ENCODE measurements at regions not wholly inside any gene's neighbourhood (a gene's known extent, or its start where the extent isn't known, plus 50 kb on each side); places are given as distances from the start of the nearest gene placed in this dataset.
A peak's percentile ranks its signal among the peaks of the same experiment; 100 is the strongest.

GRCh38 chr4:160034501-160034900 is 931.6 kb downstream of the RAPGEF2 start:
- DNase-seq (ENCODE audit: low spot score) = no peak

GRCh38 chr4:160038615-160039014 is 935.7 kb downstream of the RAPGEF2 start:
- DNase-seq (ENCODE audit: low spot score) = no peak

GRCh38 chr4:160044693-160045092 is 941.8 kb downstream of the RAPGEF2 start:
- DNase-seq (ENCODE audit: low spot score) = no peak

- no peak for DNase-seq (ENCODE audit: low spot score)
These were observed 979.7 kb downstream of the RAPGEF2 start for GRCh38 chr4:160082432-160083207.

GRCh38 chr4:160091631-160092030 is 988.8 kb downstream of the RAPGEF2 start:
- no peak for DNase-seq (ENCODE audit: low spot score)

- no peak for DNase-seq (ENCODE audit: low spot score)
These were observed 997.4 kb downstream of the RAPGEF2 start for GRCh38 chr4:160100316-160100715.

GRCh38 chr4:160110891-160111290 is 1008.0 kb downstream of the RAPGEF2 start:
- DNase-seq (ENCODE audit: low spot score) = no peak

GRCh38 chr4:160117686-160118085 is 1014.8 kb downstream of the RAPGEF2 start:
- no peak for DNase-seq (ENCODE audit: low spot score)

GRCh38 chr4:160125576-160126287 is 1022.9 kb downstream of the RAPGEF2 start:
- peak; percentile 44 for DNase-seq (ENCODE audit: low spot score)

- no peak for DNase-seq (ENCODE audit: low spot score)
These were observed 1024.3 kb downstream of the RAPGEF2 start for GRCh38 chr4:160127211-160127610.

- peak; percentile 23 for DNase-seq (ENCODE audit: low spot score)
These were observed 1026.6 kb downstream of the RAPGEF2 start for GRCh38 chr4:160129439-160129838.

- DNase-seq (ENCODE audit: low spot score) = peak; percentile 5
These were observed 1033.1 kb downstream of the RAPGEF2 start for GRCh38 chr4:160136021-160136420.

GRCh38 chr4:160141206-160141605 is 1038.3 kb downstream of the RAPGEF2 start:
- no peak for DNase-seq (ENCODE audit: low spot score)

GRCh38 chr4:160142579-160142978 is 1039.7 kb downstream of the RAPGEF2 start:
- no peak for DNase-seq (ENCODE audit: low spot score)

GRCh38 chr4:160143574-160143973 is 1040.7 kb downstream of the RAPGEF2 start:
- DNase-seq (ENCODE audit: low spot score) = no peak

- no peak for DNase-seq (ENCODE audit: low spot score)
These were observed 1056.6 kb downstream of the RAPGEF2 start for GRCh38 chr4:160159457-160159856.

- no peak for DNase-seq (ENCODE audit: low spot score)
These were observed 1058.1 kb downstream of the RAPGEF2 start for GRCh38 chr4:160161026-160161425.

- DNase-seq (ENCODE audit: low spot score) = peak; percentile 44
These were observed 1072.3 kb downstream of the RAPGEF2 start for GRCh38 chr4:160175064-160175643.

- peak; percentile 14 for DNase-seq (ENCODE audit: low spot score)
These were observed 1077.3 kb downstream of the RAPGEF2 start for GRCh38 chr4:160180211-160180610.

GRCh38 chr4:160182727-160183126 is 1079.8 kb downstream of the RAPGEF2 start:
- DNase-seq (ENCODE audit: low spot score) = no peak

GRCh38 chr4:160184884-160185283 is 1082.0 kb downstream of the RAPGEF2 start:
- no peak for DNase-seq (ENCODE audit: low spot score)

GRCh38 chr4:160193787-160194186 is 1090.9 kb downstream of the RAPGEF2 start:
- no peak for DNase-seq (ENCODE audit: low spot score)

- DNase-seq (ENCODE audit: low spot score) = no peak
These were observed 1091.8 kb downstream of the RAPGEF2 start for GRCh38 chr4:160194716-160195115.
